ENCODE measurements at regions not wholly inside any gene's neighbourhood (a gene's known extent, or its start where the extent isn't known, plus 50 kb on each side); places are given as distances from the start of the nearest gene placed in this dataset.

DNA sequence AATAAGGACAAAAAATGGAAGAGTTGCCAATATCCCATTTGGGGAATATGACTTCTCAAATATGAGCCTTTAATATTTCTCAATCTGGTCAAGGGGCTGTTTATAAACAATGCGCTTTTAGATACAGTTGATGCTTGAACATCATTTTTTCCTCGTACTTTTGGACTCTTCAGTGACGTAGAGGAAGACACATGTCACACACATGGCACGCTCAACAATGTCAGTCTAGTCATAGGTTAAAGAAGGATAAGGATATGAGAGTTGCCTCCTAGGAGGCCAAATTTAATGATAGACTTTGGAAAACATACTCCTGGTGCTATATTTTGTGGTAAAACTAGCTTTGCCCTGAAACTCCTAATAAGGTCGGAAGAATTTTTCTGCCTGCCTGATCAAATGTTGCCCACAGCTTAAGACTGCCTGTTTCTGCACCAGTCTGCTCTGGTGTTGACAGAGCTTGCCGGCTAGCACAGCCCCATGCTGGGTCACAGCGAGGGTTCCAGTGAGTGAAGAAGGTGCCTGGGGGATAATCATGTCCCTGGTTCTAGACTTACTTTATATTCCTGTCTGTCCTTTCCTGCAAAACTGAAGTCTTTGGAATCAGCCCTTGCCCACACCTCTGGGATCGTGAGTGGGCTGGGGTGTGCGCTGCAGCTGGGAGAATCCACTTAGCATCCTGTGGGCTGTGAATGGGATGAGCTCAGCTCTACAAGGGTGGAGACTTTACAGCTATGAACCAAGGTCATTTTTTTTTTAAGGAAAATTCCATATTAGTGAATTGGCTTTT is 230.8 kb upstream of the IRX4 start:
- no peaks in the 10 kb centered on the region for H3K27me3 ChIP-seq
- H3K27ac ChIP-seq, result no peak overlapping the region
- intact Hi-C loops (cut with DNase I; ENCODE audit: low total_unique reads), result no loop called here
- H3K9me3 ChIP-seq, result no peaks in the 10 kb centered on the region
- H3K4me3 ChIP-seq, result no peak overlapping the region
- no peaks in the 10 kb centered on the region for H3K36me3 ChIP-seq
- no peak for TF ChIP-seq CTCF (IDR thresholded peaks at IDR 0.05 in 4 of 5, conservative IDR thresholded peaks at IDR 0.05 in 1 of 5)
- no peak for TF ChIP-seq POLR2A (IDR thresholded peaks at IDR 0.05)
- in situ Hi-C loops (cut with MboI; ENCODE audit: low sequenced_read_pairs in 4 of 4), result no loop called here
- ATAC-seq (no peak), DNase-seq (no peak)
- no peaks in the 10 kb centered on the region for H3K4me1 ChIP-seq

DNA sequence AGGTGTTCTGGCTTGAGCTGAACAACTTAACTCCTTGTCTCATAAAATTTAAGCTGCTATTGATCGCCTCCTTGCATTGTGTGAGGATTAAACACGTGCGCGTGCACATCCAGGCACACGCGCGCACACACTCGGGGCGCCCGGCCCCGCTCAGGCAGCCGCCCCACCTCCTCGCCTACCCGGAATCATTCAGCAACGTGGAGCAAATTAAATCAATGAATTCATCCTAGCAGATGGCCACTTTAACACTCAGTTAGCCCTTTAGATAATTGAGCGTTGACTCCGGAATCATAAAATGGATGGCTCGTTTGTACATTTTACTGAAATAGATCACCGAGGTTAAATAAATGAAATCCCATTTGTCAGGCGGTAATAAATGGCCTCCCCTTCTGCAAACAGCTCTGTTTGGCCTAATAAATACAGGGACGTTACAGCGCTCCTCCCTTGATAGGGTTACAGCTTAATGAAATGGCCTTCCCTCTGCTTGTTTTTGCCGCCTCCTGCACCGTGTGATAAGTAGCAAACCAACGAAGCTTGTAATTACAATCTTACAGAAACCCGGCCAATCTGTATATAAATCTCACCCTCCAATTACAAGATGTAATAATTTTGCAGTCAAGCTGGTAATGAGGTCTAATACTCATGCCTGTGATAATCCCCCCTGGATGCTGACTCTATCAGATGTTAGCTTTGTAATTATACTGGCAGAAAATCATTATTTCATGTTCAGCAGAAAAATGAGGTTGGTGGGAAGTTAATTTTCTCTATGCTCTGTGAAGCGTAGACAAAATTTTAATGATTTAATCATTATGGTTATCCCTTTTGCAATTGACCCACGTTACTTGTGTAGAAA is 229.7 kb upstream of the IRX4 start:
- no peaks in the 10 kb centered on the region for H3K27me3 ChIP-seq
- DNase-seq, result no peak
- no peak overlapping the region for H3K4me3 ChIP-seq
- intact Hi-C loops (cut with DNase I; ENCODE audit: low total_unique reads) (no loop called here), in situ Hi-C loops (cut with MboI; ENCODE audit: low sequenced_read_pairs in 4 of 4) (no loop called here)
- no peaks in the 10 kb centered on the region for H3K9me3 ChIP-seq
- no peaks in the 10 kb centered on the region for H3K36me3 ChIP-seq
- no peaks in the 10 kb centered on the region for H3K4me1 ChIP-seq
- no peak overlapping the region for H3K27ac ChIP-seq
- TF ChIP-seq CTCF (IDR thresholded peaks at IDR 0.05 in 4 of 5, conservative IDR thresholded peaks at IDR 0.05 in 1 of 5) (no peak), POLR2A (IDR thresholded peaks at IDR 0.05) (no peak)
- no peak for ATAC-seq

- ATAC-seq (no peak), DNase-seq (no peak)
- H3K4me1 ChIP-seq, result no peaks in the 10 kb centered on the region
- no peaks in the 10 kb centered on the region for H3K36me3 ChIP-seq
- H3K4me3 ChIP-seq, result no peak overlapping the region
- in situ Hi-C loops (cut with MboI; ENCODE audit: low sequenced_read_pairs in 4 of 4) (no loop called here), intact Hi-C loops (cut with DNase I; ENCODE audit: low total_unique reads) (no loop called here)
- no peaks in the 10 kb centered on the region for H3K27me3 ChIP-seq
- peaks cover 0 to 7% (median 2%) of the 10 kb centered on the region in 3 donors for H3K9me3 ChIP-seq
- H3K27ac ChIP-seq, result no peak overlapping the region
- TF ChIP-seq CTCF (IDR thresholded peaks at IDR 0.05 in 4 of 5, conservative IDR thresholded peaks at IDR 0.05 in 1 of 5) (no peak), POLR2A (IDR thresholded peaks at IDR 0.05) (no peak)
Observed at GRCh38 chr5:2111569-2112105, 228.9 kb upstream of the IRX4 start.

- no peak overlapping the region for H3K27ac ChIP-seq
- no peak overlapping the region for H3K4me3 ChIP-seq
- ATAC-seq, result no peak
- H3K4me1 ChIP-seq, result no peaks in the 10 kb centered on the region
- no peaks in the 10 kb centered on the region for H3K27me3 ChIP-seq
- in situ Hi-C loops (cut with MboI; ENCODE audit: low sequenced_read_pairs in 4 of 4) (no loop called here), intact Hi-C loops (cut with DNase I; ENCODE audit: low total_unique reads) (no loop called here)
- H3K9me3 ChIP-seq, result peaks cover 0 to 7% (median 4%) of the 10 kb centered on the region in 3 donors
- no peak for TF ChIP-seq POLR2A (IDR thresholded peaks at IDR 0.05)
- TF ChIP-seq CTCF (IDR thresholded peaks at IDR 0.05 in 4 of 5, conservative IDR thresholded peaks at IDR 0.05 in 1 of 5), result no peak
- no peak for DNase-seq
- H3K36me3 ChIP-seq, result no peaks in the 10 kb centered on the region
Observed at GRCh38 chr5:2110934-2111462, 228.3 kb upstream of the IRX4 start.
